Erythroblast (primary cell): ENCODE measurements at regions not wholly inside any gene's neighbourhood (a gene's known extent, or its start where the extent isn't known, plus 50 kb on each side); places are given as distances from the start of the nearest gene placed in this dataset.

Experiments
- GATA1 ChIP-seq: IDR thresholded peaks from 2 replicates; pipeline ENCODE4 v1.6.1; 2011; ENCODE audit warnings: low read depth, mild to moderate bottlenecking, control low read depth, low read length, moderate library complexity
- POLR2A ChIP-seq: IDR thresholded peaks from 2 replicates; pipeline ENCODE4 v1.6.1; 2011; ENCODE audit warnings: mild to moderate bottlenecking, low read length

- no peak for TF ChIP-seq POLR2A
- TF ChIP-seq GATA1 = no peak
These were observed 56.1 kb upstream of the SGK1 start for GRCh38 chr6:134373993-134374392.
